ENCODE measurements at regions not wholly inside any gene's neighbourhood (a gene's known extent, or its start where the extent isn't known, plus 50 kb on each side); places are given as distances from the start of the nearest gene placed in this dataset.

- Histone ChIP-seq H3K4me1 (ENCODE audit: insufficient read depth, poor library complexity, severe bottlenecking) (no peaks in the 10 kb centered on the region), H3K4me3 (ENCODE audit: severe bottlenecking) (no peak overlapping the region), H3K9me3 (ENCODE audit: severe bottlenecking) (no peaks in the 10 kb centered on the region), H3K36me3 (ENCODE audit: low read depth) (no peaks in the 10 kb centered on the region), H3K27me3 (ENCODE audit: insufficient read depth, poor library complexity, severe bottlenecking) (no peaks in the 10 kb centered on the region), H3K27ac (ENCODE audit: poor library complexity, severe bottlenecking) (no peak overlapping the region)
- TF ChIP-seq CTCF (IDR thresholded peaks at IDR 0.05; ENCODE audit: poor library complexity, severe bottlenecking), result no peak
- DNase-seq (ENCODE audit: low spot score) (no peak), ATAC-seq (ENCODE audit: low read depth) (no peak)
These were observed 201.7 kb upstream of the ADARB2 start for GRCh38 chr10:1939016-1939415.

- DNase-seq (ENCODE audit: low spot score), result no peak
- Histone ChIP-seq H3K4me3 (ENCODE audit: severe bottlenecking) (no peak overlapping the region), H3K36me3 (ENCODE audit: low read depth) (no peaks in the 10 kb centered on the region), H3K27ac (ENCODE audit: poor library complexity, severe bottlenecking) (no peak overlapping the region), H3K27me3 (ENCODE audit: insufficient read depth, poor library complexity, severe bottlenecking) (no peaks in the 10 kb centered on the region), H3K9me3 (ENCODE audit: severe bottlenecking) (no peaks in the 10 kb centered on the region), H3K4me1 (ENCODE audit: insufficient read depth, poor library complexity, severe bottlenecking) (no peaks in the 10 kb centered on the region)
- no peak for TF ChIP-seq CTCF (IDR thresholded peaks at IDR 0.05; ENCODE audit: poor library complexity, severe bottlenecking)
- no peak for ATAC-seq (ENCODE audit: low read depth)
These were observed 201.0 kb upstream of the ADARB2 start for GRCh38 chr10:1938317-1938716.

DNA sequence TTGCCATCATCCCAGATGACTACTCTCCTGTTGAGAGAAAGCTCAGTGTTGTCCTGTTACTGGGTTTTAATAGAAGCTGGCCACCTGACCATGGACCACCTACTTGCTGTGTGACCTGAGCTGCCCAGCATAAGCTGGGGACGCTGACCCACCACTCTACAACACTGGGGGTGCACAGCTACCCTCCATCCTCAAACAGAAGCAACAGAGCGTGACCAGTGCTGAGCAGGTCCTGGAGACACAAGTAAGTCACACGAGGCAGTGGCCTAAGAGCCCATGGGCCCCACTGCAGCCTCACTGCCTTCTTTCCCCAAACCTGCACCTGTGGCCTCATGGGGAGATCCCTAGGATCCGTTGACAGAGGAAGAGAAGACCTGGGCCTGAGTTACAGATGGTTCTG lies 198.6 kb upstream of the ADARB2 start:
- no peaks in the 10 kb centered on the region for H3K36me3 ChIP-seq (ENCODE audit: low read depth)
- no peak overlapping the region for H3K4me3 ChIP-seq (ENCODE audit: severe bottlenecking)
- no peaks in the 10 kb centered on the region for H3K27me3 ChIP-seq (ENCODE audit: insufficient read depth, poor library complexity, severe bottlenecking)
- no peak for TF ChIP-seq CTCF (IDR thresholded peaks at IDR 0.05; ENCODE audit: poor library complexity, severe bottlenecking)
- H3K4me1 ChIP-seq (ENCODE audit: insufficient read depth, poor library complexity, severe bottlenecking), result no peaks in the 10 kb centered on the region
- ATAC-seq (ENCODE audit: low read depth) (no peak), DNase-seq (ENCODE audit: low spot score) (no peak)
- H3K27ac ChIP-seq (ENCODE audit: poor library complexity, severe bottlenecking), result no peak overlapping the region
- H3K9me3 ChIP-seq (ENCODE audit: severe bottlenecking), result no peaks in the 10 kb centered on the region

DNA sequence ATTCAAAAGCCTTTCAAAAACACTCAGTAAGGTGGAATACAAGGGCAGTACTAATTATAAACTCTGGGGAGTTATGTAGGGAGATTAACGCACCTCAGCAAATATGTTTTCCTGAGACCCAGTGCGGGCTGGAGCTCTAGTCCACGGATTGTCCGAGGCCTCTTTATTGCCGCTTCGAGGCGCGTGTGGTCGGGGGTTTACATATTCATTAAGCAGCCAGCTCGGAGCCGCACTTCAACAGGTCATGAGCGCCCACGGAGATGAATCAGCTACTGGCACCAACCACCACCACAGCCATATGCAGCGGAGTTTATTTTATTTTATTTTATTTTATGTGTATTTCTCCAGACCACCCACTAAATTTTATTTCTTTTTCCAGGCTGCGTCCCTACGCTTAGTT lies 195.9 kb upstream of the ADARB2 start:
- no peak for DNase-seq (ENCODE audit: low spot score)
- H3K27me3 ChIP-seq (ENCODE audit: insufficient read depth, poor library complexity, severe bottlenecking), result no peaks in the 10 kb centered on the region
- ATAC-seq (ENCODE audit: low read depth), result no peak
- no peak overlapping the region for H3K4me3 ChIP-seq (ENCODE audit: severe bottlenecking)
- H3K4me1 ChIP-seq (ENCODE audit: insufficient read depth, poor library complexity, severe bottlenecking), result no peaks in the 10 kb centered on the region
- no peaks in the 10 kb centered on the region for H3K36me3 ChIP-seq (ENCODE audit: low read depth)
- H3K9me3 ChIP-seq (ENCODE audit: severe bottlenecking), result no peaks in the 10 kb centered on the region
- H3K27ac ChIP-seq (ENCODE audit: poor library complexity, severe bottlenecking), result no peak overlapping the region
- TF ChIP-seq CTCF (IDR thresholded peaks at IDR 0.05; ENCODE audit: poor library complexity, severe bottlenecking), result no peak

GRCh38 chr10:1932692-1933094 lies 195.4 kb upstream of the ADARB2 start:
- no peaks in the 10 kb centered on the region for H3K9me3 ChIP-seq (ENCODE audit: severe bottlenecking)
- no peaks in the 10 kb centered on the region for H3K36me3 ChIP-seq (ENCODE audit: low read depth)
- no peak overlapping the region for H3K27ac ChIP-seq (ENCODE audit: poor library complexity, severe bottlenecking)
- H3K4me3 ChIP-seq (ENCODE audit: severe bottlenecking), result peak overlapping the region; percentile 4
- H3K27me3 ChIP-seq (ENCODE audit: insufficient read depth, poor library complexity, severe bottlenecking), result no peaks in the 10 kb centered on the region
- DNase-seq (ENCODE audit: low spot score) (no peak), ATAC-seq (ENCODE audit: low read depth) (peak; percentile 58)
- H3K4me1 ChIP-seq (ENCODE audit: insufficient read depth, poor library complexity, severe bottlenecking), result no peaks in the 10 kb centered on the region
- no peak for TF ChIP-seq CTCF (IDR thresholded peaks at IDR 0.05; ENCODE audit: poor library complexity, severe bottlenecking)

Data from RWPE2 (cell line).